HL-60 (cell line): ENCODE measurements at regions not wholly inside any gene's neighbourhood (a gene's known extent, or its start where the extent isn't known, plus 50 kb on each side); places are given as distances from the start of the nearest gene placed in this dataset.

Source experiments
- DNase-seq, 2 experiments: peaks; one replicate each; pipeline ENCODE4 v3.0.0-alpha.2; 2010 to 2020; ENCODE audit warnings: low read depth in 1 of 2, low spot score in 1 of 2
- H3K27ac ChIP-seq: fragments of 250-450 bp; sonication (Bioruptor Pico); replicated peaks from 2 replicates; pipeline ENCODE4 v1.5.1; 2020; ENCODE audit warnings: mild to moderate bottlenecking, moderate library complexity
- H3K27me3 ChIP-seq: fragments of 250-450 bp; sonication (Bioruptor Pico); 2 replicates; pipeline ENCODE4 v1.5.1; 2021; ENCODE audit warnings: mild to moderate bottlenecking, moderate library complexity; ENCODE audit not compliant: insufficient read depth, poor library complexity, severe bottlenecking
- H3K4me3 ChIP-seq: replicated peaks from 2 replicates; pipeline ENCODE4 v1.5.1; 2011; ENCODE audit warnings: mild to moderate bottlenecking, control low read depth, low read length; ENCODE audit not compliant: insufficient read depth
- GABPA ChIP-seq: IDR thresholded peaks from 2 replicates; pipeline ENCODE4 v1.6.1; 2012; ENCODE audit warnings: low read depth
- POLR2AphosphoS5 ChIP-seq: IDR thresholded peaks from 2 replicates; pipeline ENCODE4 v1.6.1; 2012; ENCODE audit warnings: low read depth
- SPI1 ChIP-seq: IDR thresholded peaks from 2 replicates; pipeline ENCODE4 v1.6.1; 2012; ENCODE audit warnings: low read depth, mild to moderate bottlenecking, borderline replicate concordance
- TF ChIP-seq, protein P1 (sequence below): IDR thresholded peaks from one replicate; pipeline ENCODE4 v1.5.1; 2011; ENCODE audit warnings: low read length, control low read depth, inconsistent platforms; ENCODE audit not compliant: insufficient read depth
- TF ChIP-seq, protein P2 (sequence below): IDR thresholded peaks from 2 replicates; pipeline ENCODE4 v1.6.1; 2012; ENCODE audit warnings: low read depth; ENCODE audit not compliant: insufficient replicate concordance

DNA sequence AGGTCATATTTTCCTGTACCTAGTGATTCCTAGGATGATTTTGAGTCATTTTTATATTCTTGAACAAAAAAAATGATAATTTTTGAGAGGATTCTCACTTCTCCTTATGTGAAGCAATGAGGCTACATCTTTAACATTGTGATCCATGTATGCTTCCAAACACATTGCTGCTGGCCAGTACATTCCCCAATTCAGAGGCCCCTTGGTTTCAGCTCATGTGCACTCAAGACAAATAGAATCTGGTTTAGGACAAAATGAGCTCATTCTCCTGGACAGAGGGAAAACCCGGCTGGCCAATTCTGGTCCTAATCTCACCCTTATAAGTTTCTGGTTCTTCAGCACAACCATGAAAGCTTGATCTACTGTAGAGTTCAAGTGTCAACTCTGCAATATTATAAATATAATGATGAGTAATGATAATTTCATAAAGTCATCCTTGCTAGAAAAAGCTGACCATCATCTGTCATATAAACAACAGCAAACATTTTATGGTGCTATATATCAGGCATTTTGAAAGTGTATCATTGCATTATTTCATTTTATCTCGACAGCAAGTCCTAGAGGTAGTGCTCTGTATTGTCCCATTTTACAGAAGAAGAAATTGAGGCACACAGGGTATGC, 139.1 kb upstream of the ZNF366 start:
- H3K27ac ChIP-seq = no peak overlapping the region
- H3K27me3 ChIP-seq = no peaks in the 10 kb centered on the region
- TF ChIP-seq, protein P1, sequence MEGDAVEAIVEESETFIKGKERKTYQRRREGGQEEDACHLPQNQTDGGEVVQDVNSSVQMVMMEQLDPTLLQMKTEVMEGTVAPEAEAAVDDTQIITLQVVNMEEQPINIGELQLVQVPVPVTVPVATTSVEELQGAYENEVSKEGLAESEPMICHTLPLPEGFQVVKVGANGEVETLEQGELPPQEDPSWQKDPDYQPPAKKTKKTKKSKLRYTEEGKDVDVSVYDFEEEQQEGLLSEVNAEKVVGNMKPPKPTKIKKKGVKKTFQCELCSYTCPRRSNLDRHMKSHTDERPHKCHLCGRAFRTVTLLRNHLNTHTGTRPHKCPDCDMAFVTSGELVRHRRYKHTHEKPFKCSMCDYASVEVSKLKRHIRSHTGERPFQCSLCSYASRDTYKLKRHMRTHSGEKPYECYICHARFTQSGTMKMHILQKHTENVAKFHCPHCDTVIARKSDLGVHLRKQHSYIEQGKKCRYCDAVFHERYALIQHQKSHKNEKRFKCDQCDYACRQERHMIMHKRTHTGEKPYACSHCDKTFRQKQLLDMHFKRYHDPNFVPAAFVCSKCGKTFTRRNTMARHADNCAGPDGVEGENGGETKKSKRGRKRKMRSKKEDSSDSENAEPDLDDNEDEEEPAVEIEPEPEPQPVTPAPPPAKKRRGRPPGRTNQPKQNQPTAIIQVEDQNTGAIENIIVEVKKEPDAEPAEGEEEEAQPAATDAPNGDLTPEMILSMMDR = no peak
- no peak for TF ChIP-seq SPI1
- TF ChIP-seq, protein P2, sequence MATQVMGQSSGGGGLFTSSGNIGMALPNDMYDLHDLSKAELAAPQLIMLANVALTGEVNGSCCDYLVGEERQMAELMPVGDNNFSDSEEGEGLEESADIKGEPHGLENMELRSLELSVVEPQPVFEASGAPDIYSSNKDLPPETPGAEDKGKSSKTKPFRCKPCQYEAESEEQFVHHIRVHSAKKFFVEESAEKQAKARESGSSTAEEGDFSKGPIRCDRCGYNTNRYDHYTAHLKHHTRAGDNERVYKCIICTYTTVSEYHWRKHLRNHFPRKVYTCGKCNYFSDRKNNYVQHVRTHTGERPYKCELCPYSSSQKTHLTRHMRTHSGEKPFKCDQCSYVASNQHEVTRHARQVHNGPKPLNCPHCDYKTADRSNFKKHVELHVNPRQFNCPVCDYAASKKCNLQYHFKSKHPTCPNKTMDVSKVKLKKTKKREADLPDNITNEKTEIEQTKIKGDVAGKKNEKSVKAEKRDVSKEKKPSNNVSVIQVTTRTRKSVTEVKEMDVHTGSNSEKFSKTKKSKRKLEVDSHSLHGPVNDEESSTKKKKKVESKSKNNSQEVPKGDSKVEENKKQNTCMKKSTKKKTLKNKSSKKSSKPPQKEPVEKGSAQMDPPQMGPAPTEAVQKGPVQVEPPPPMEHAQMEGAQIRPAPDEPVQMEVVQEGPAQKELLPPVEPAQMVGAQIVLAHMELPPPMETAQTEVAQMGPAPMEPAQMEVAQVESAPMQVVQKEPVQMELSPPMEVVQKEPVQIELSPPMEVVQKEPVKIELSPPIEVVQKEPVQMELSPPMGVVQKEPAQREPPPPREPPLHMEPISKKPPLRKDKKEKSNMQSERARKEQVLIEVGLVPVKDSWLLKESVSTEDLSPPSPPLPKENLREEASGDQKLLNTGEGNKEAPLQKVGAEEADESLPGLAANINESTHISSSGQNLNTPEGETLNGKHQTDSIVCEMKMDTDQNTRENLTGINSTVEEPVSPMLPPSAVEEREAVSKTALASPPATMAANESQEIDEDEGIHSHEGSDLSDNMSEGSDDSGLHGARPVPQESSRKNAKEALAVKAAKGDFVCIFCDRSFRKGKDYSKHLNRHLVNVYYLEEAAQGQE = no peak
- TF ChIP-seq POLR2AphosphoS5 = no peak
- H3K4me3 ChIP-seq = no peak overlapping the region
- DNase-seq = no peak

- TF ChIP-seq, protein P1 = no peak
- no peak overlapping the region for H3K27ac ChIP-seq
- no peak overlapping the region for H3K4me3 ChIP-seq
- no peaks in the 10 kb centered on the region for H3K27me3 ChIP-seq
- DNase-seq = no peak
These were observed 138.0 kb upstream of the ZNF366 start for GRCh38 chr5:72645064-72645846.

DNA sequence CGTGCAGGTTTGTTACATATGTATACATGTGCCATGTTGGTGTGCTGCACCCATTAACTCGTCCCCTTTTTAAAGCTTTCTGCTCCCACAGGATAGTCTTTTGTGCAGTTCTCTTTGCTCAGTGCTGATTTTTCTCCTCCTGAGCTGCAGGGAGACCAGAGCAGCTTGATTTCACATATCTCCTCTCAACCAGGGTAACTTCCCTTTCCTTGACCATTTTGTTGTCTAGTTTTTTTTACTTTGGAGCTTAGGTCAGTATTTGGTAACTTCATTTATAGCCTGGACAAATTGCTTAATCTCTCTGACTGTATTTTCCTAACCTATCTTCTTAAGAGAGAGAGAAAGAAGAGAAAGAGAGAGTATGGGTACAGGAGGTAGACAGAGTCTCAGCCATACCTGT, 137.1 kb upstream of the ZNF366 start:
- no peak for DNase-seq
- H3K4me3 ChIP-seq = no peak overlapping the region
- no peak for TF ChIP-seq GABPA
- TF ChIP-seq POLR2AphosphoS5 = no peak
- TF ChIP-seq SPI1 = no peak
- H3K27ac ChIP-seq = no peak overlapping the region
- no peaks in the 10 kb centered on the region for H3K27me3 ChIP-seq

DNA sequence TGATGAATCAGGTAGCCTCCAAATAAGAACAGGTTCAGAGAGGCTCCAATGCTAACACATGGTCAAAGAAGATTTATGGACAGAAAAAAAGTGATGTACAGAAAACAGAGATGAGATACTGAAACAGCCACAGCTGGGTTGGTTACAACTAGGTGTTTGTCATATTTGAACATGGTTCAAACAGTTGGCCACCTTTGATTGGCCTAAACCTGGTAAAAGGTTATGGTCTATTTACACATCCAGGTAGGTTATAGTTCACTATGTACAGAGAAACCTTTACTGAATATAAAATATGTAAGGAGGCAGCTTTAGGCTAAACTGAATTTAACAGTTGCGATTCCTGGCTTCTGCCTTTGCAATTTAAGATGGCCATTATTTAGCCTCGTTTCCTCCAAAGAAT, 134.0 kb upstream of the ZNF366 start:
- no peak overlapping the region for H3K27ac ChIP-seq
- no peak overlapping the region for H3K4me3 ChIP-seq
- H3K27me3 ChIP-seq = no peaks in the 10 kb centered on the region
- DNase-seq = no peak
- TF ChIP-seq GABPA (no peak), POLR2AphosphoS5 (no peak), SPI1 (no peak)
- TF ChIP-seq, protein P1 = no peak
- TF ChIP-seq, protein P2 = no peak
